ENCODE measurements at regions not wholly inside any gene's neighbourhood (a gene's known extent, or its start where the extent isn't known, plus 50 kb on each side); places are given as distances from the start of the nearest gene placed in this dataset.

DNA sequence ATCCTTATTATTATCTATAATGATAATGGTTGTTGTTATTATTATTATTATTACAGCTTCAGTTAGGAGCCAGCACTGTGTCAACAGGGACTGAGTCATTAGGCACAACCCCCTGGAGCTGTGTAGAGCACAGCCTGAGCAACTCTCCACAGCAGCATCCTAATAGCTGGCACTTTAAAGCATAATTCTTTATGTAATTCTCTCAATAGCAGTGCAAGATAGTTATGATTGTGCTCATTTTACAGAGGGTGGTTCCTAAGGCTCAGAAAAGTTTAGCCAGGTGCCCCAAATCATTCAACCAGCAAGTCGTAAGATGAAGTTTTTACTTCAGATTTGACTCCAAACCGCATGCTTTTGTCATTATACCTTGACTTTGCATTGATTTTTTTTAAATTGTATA, 390.3 kb downstream of the ANXA1 start:
- Histone ChIP-seq H2AFZ (ENCODE audit: low read length) (no peak overlapping the region), H3K79me2 (ENCODE audit: insufficient read depth, low read depth, low read length) (no peaks in the 10 kb centered on the region), H3K36me3 (ENCODE audit: insufficient read depth, low read length) (no peaks in the 10 kb centered on the region), H3K4me1 (ENCODE audit: insufficient read depth, low read length, poor library complexity, severe bottlenecking) (no peaks in the 10 kb centered on the region), H3K9me3 (ENCODE audit: low read length) (no peaks in the 10 kb centered on the region), H3K9me2 (ENCODE audit: insufficient read depth, low read length) (no peaks in the 10 kb centered on the region), H3K4me2 (ENCODE audit: low read length) (no peak overlapping the region), H3K4me3 (ENCODE audit: low read depth, low read length, poor library complexity, severe bottlenecking) (no peak overlapping the region), H4K20me1 (ENCODE audit: insufficient read depth, low read length) (no peaks in the 10 kb centered on the region), H3K27ac (ENCODE audit: low read depth, low read length, poor library complexity, severe bottlenecking) (no peak overlapping the region)
- DNase-seq (ENCODE audit: low spot score): no peak
- no peak for TF ChIP-seq EZH2phosphoT487 (IDR thresholded peaks at IDR 0.05; ENCODE audit: borderline replicate concordance, low read depth, low read length)
- TF ChIP-seq, protein P1, sequence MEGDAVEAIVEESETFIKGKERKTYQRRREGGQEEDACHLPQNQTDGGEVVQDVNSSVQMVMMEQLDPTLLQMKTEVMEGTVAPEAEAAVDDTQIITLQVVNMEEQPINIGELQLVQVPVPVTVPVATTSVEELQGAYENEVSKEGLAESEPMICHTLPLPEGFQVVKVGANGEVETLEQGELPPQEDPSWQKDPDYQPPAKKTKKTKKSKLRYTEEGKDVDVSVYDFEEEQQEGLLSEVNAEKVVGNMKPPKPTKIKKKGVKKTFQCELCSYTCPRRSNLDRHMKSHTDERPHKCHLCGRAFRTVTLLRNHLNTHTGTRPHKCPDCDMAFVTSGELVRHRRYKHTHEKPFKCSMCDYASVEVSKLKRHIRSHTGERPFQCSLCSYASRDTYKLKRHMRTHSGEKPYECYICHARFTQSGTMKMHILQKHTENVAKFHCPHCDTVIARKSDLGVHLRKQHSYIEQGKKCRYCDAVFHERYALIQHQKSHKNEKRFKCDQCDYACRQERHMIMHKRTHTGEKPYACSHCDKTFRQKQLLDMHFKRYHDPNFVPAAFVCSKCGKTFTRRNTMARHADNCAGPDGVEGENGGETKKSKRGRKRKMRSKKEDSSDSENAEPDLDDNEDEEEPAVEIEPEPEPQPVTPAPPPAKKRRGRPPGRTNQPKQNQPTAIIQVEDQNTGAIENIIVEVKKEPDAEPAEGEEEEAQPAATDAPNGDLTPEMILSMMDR (conservative IDR thresholded peaks at IDR 0.05; ENCODE audit: low read length): no peak
- ChIA-PET POLR2A (interaction anchor here (0.6 kb wide), 1 partner anchor 1461 kb away, joined by 3 read pairs; no protein-coding TSS in a partner anchor), CTCF (ENCODE audit: unreplicated experiment) (no interaction called here)
- BruUV-seq (replicated peaks): no TSS peak
- intact Hi-C loops (cut with micrococcal nuclease; ENCODE audit: unreplicated experiment): no loop called here

DNA sequence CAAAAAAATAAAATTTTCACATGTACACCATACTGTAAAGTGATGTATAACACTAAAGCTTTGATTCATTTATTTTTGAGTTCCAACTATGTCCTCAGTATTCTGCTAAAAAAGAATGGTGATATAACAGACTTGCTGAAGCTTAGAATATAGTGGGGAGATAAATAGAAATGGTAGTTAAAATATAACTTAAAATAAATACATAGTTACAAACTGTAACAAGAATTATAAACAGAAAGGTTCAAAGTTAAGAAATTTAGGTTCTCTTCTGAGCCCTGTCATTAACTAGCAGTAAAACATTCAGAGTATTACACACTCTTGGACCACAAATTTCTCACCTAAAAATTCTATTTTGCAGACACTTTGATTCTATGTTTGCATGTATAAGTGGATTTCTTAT, 392.1 kb downstream of the ANXA1 start:
- Histone ChIP-seq H3K9me2 (ENCODE audit: insufficient read depth, low read length) (no peaks in the 10 kb centered on the region), H3K4me3 (ENCODE audit: low read depth, low read length, poor library complexity, severe bottlenecking) (no peak overlapping the region), H3K79me2 (ENCODE audit: insufficient read depth, low read depth, low read length) (no peaks in the 10 kb centered on the region), H3K4me1 (ENCODE audit: insufficient read depth, low read length, poor library complexity, severe bottlenecking) (no peaks in the 10 kb centered on the region), H2AFZ (ENCODE audit: low read length) (no peak overlapping the region), H3K27ac (ENCODE audit: low read depth, low read length, poor library complexity, severe bottlenecking) (no peak overlapping the region), H3K9me3 (ENCODE audit: low read length) (no peaks in the 10 kb centered on the region), H3K36me3 (ENCODE audit: insufficient read depth, low read length) (no peaks in the 10 kb centered on the region), H4K20me1 (ENCODE audit: insufficient read depth, low read length) (no peaks in the 10 kb centered on the region), H3K4me2 (ENCODE audit: low read length) (no peak overlapping the region)
- BruUV-seq (replicated peaks): no TSS peak
- TF ChIP-seq, protein P1 (conservative IDR thresholded peaks at IDR 0.05; ENCODE audit: low read length): no peak
- TF ChIP-seq EZH2phosphoT487 (IDR thresholded peaks at IDR 0.05; ENCODE audit: borderline replicate concordance, low read depth, low read length): no peak
- no peak for DNase-seq (ENCODE audit: low spot score)
- intact Hi-C loops (cut with micrococcal nuclease; ENCODE audit: unreplicated experiment): no loop called here
- POLR2A ChIA-PET: no interaction called here
- CTCF ChIA-PET (ENCODE audit: unreplicated experiment): no interaction called here

DNA sequence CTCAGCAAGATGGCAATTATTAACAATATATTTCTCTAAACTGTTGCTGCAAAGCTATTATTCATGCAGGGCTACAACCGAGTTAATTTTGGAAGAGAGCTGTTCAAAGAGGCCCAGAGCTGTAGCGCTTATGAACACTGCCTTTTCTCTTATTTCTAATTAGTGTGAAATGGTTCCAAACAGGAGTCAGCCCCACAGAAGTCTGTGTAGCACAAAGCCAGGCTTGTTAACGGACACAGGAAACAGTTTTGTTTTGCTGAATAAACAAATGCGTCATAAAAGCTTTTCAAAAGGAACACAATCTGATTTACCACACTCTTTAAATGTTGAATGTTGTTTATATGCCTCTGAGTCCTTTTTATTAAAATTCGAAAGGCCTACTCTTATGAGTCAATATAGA, 396.5 kb downstream of the ANXA1 start:
- H3K4me3 ChIP-seq (ENCODE audit: low read depth, low read length, poor library complexity, severe bottlenecking): no peak overlapping the region
- no peaks in the 10 kb centered on the region for H3K4me1 ChIP-seq (ENCODE audit: insufficient read depth, low read length, poor library complexity, severe bottlenecking)
- H3K9me3 ChIP-seq (ENCODE audit: low read length): no peaks in the 10 kb centered on the region
- no peak overlapping the region for H3K27ac ChIP-seq (ENCODE audit: low read depth, low read length, poor library complexity, severe bottlenecking)
- H3K36me3 ChIP-seq (ENCODE audit: insufficient read depth, low read length): no peaks in the 10 kb centered on the region
- H2AFZ ChIP-seq (ENCODE audit: low read length): no peak overlapping the region
- ChIA-PET CTCF (ENCODE audit: unreplicated experiment) (no interaction called here), POLR2A (interaction anchor here (0.5 to 0.6 kb wide), 2 partner anchors 19 to 22 kb away, joined by 3 read pairs; no protein-coding TSS in a partner anchor)
- H3K4me2 ChIP-seq (ENCODE audit: low read length): no peak overlapping the region
- H3K79me2 ChIP-seq (ENCODE audit: insufficient read depth, low read depth, low read length): no peaks in the 10 kb centered on the region
- H3K9me2 ChIP-seq (ENCODE audit: insufficient read depth, low read length): no peaks in the 10 kb centered on the region
- TF ChIP-seq, protein P1 (conservative IDR thresholded peaks at IDR 0.05; ENCODE audit: low read length): no peak
- TF ChIP-seq EZH2phosphoT487 (IDR thresholded peaks at IDR 0.05; ENCODE audit: borderline replicate concordance, low read depth, low read length): no peak
- no peaks in the 10 kb centered on the region for H4K20me1 ChIP-seq (ENCODE audit: insufficient read depth, low read length)
- BruUV-seq (replicated peaks): no TSS peak
- intact Hi-C loops (cut with micrococcal nuclease; ENCODE audit: unreplicated experiment): no loop called here
- DNase-seq (ENCODE audit: low spot score): no peak

Measured in OCI-LY7 (cell line).